Trophoblast cell (in vitro differentiated cells and primary cell): ENCODE measurements at regions not wholly inside any gene's neighbourhood (a gene's known extent, or its start where the extent isn't known, plus 50 kb on each side); places are given as distances from the start of the nearest gene placed in this dataset.
"Not testable (repeated sequence)": the region's sequence is repeated elsewhere in the genome, so short reads cannot be mapped to it uniquely, and the experiment has no call there.

Experiments used
- DNase-seq, 2 donors: peaks; one replicate each; pipeline ENCODE4 v3.0.0-alpha.2; 2016
- H2AFZ ChIP-seq: 2 replicates; pipeline ENCODE4 v1.6.1; 2013; ENCODE audit warnings: low read length, moderate library complexity, mild to moderate bottlenecking; ENCODE audit not compliant: insufficient read depth, poor library complexity
- H2AK5ac ChIP-seq: 2 replicates; pipeline ENCODE4 v1.6.1; 2013; ENCODE audit warnings: mild to moderate bottlenecking, low read length
- H2BK120ac ChIP-seq: 2 replicates; pipeline ENCODE4 v1.6.1; 2013; ENCODE audit warnings: low read length, mild to moderate bottlenecking, moderate library complexity; ENCODE audit not compliant: insufficient read depth, poor library complexity
- H2BK12ac ChIP-seq: 2 replicates; pipeline ENCODE4 v1.6.1; 2013; ENCODE audit warnings: mild to moderate bottlenecking, low read length, moderate library complexity
- H2BK5ac ChIP-seq: 2 replicates; pipeline ENCODE4 v1.6.1; 2013; ENCODE audit warnings: low read length, low read depth, moderate library complexity, mild to moderate bottlenecking; ENCODE audit not compliant: poor library complexity
- H3K14ac ChIP-seq: 2 replicates; pipeline ENCODE4 v1.6.1; 2013; ENCODE audit warnings: mild to moderate bottlenecking, low read length
- H3K18ac ChIP-seq: 2 replicates; pipeline ENCODE4 v1.6.1; 2013; ENCODE audit warnings: mild to moderate bottlenecking, low read length
- H3K23ac ChIP-seq: 2 replicates; pipeline ENCODE4 v1.6.1; 2013; ENCODE audit warnings: low read length
- H3K27ac ChIP-seq: 2 replicates; pipeline ENCODE4 v1.5.1; 2013; ENCODE audit warnings: low read depth, mild to moderate bottlenecking, inconsistent platforms, low read length, moderate library complexity
- H3K27me3 ChIP-seq: 2 replicates; pipeline ENCODE4 v1.6.1; 2013; ENCODE audit warnings: inconsistent platforms, mild to moderate bottlenecking, low read length, moderate library complexity; ENCODE audit not compliant: insufficient read depth
- H3K36me3 ChIP-seq, 2 experiments: 1 replicate in 1 of 2; 2 replicates in 1 of 2; pipeline ENCODE4 v1.6.1; 2013; ENCODE audit warnings: low read length in 2 of 2, mild to moderate bottlenecking in 2 of 2, moderate library complexity in 1 of 2; ENCODE audit not compliant: insufficient read depth in 2 of 2, control insufficient read depth in 1 of 2
- H3K4ac ChIP-seq: 2 replicates; pipeline ENCODE4 v1.6.1; 2013; ENCODE audit warnings: low read depth, mild to moderate bottlenecking, low read length, moderate library complexity
- H3K4me1 ChIP-seq, 2 experiments: 1 replicate in 1 of 2; 2 replicates in 1 of 2; pipeline ENCODE4 v1.6.1; 2013; ENCODE audit warnings: low read length in 2 of 2, mild to moderate bottlenecking in 2 of 2, moderate library complexity in 1 of 2; ENCODE audit not compliant: insufficient read depth in 2 of 2, control insufficient read depth in 1 of 2
- H3K4me2 ChIP-seq: 2 replicates; pipeline ENCODE4 v1.6.1; 2013; ENCODE audit warnings: inconsistent platforms, mild to moderate bottlenecking, low read length, moderate library complexity
- H3K4me3 ChIP-seq: 2 replicates; pipeline ENCODE4 v1.5.1; 2013; ENCODE audit warnings: mild to moderate bottlenecking, low read depth, low read length, inconsistent platforms
- H3K79me1 ChIP-seq: one replicate; pipeline ENCODE4 v1.6.1; 2013; ENCODE audit warnings: low read length
- H3K79me2 ChIP-seq: 2 replicates; pipeline ENCODE4 v1.6.1; 2013; ENCODE audit warnings: low read length, mild to moderate bottlenecking; ENCODE audit not compliant: control insufficient read depth, insufficient read depth, poor library complexity
- H3K9ac ChIP-seq: 2 replicates; pipeline ENCODE4 v1.6.1; 2013; ENCODE audit warnings: mild to moderate bottlenecking, low read length
- H3K9me3 ChIP-seq: 2 replicates; pipeline ENCODE4 v1.6.1; 2013; ENCODE audit warnings: low read depth, mild to moderate bottlenecking, control low read depth, inconsistent platforms, low read length; ENCODE audit not compliant: insufficient read depth
- H4K12ac ChIP-seq: 2 replicates; pipeline ENCODE4 v1.6.1; 2013; ENCODE audit warnings: low read depth, mild to moderate bottlenecking, low read length, moderate library complexity
- H4K8ac ChIP-seq: 2 replicates; pipeline ENCODE4 v1.6.1; 2013; ENCODE audit warnings: low read depth, mild to moderate bottlenecking, low read length, moderate library complexity
- H4K91ac ChIP-seq: one replicate; pipeline ENCODE4 v1.6.1; 2013; ENCODE audit warnings: low read depth, mild to moderate bottlenecking, low read length, moderate library complexity
- WGBS: extraction: QIAGEN DNeasy Blood & Tissue Kit; methylation state at CpG from one replicate; pipeline ENCODE4 v1.1.7; 2013; ENCODE audit warnings: missing lambda C conversion rate; ENCODE audit not compliant: insufficient read length, insufficient coverage; ENCODE audit errors: extremely low coverage; 5-methylcytosine and 5-hydroxymethylcytosine counted together

DNA sequence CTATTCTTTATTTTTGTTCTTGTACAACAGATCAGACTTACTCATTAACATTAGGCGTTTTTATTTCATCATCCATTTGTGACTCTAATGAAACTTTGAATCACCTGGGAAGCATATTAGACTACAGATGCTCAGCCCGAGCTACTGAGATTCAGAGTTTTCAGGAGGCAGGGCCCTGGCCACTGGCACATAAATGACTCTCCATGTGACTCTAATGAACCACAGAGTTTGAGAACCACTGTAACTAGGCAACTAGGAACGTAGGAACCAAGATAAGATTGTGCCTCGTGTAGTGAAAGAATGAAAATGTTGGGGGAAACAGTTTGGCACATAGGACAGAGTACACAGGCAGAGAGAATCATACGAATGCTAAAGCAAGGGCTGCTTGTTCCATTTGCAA is 405.9 kb upstream of the BTBD3 start:
- Histone ChIP-seq H3K4ac (no peak overlapping the region), H3K9ac (no peak overlapping the region), H3K14ac (no peak overlapping the region), H3K4me3 (no peak overlapping the region), H3K27ac (no peak overlapping the region), H3K4me2 (no peak overlapping the region), H3K9me3 (no peaks in the 10 kb centered on the region), H4K8ac (no peak overlapping the region), H4K12ac (no peak overlapping the region), H2BK5ac (no peak overlapping the region), H3K36me3 (no peaks in the 10 kb centered on the region), H3K79me2 (no peaks in the 10 kb centered on the region), H3K79me1 (no peaks in the 10 kb centered on the region), H2AFZ (no peak overlapping the region), H4K91ac (no peak overlapping the region), H2BK12ac (no peak overlapping the region), H3K4me1 (no peaks in the 10 kb centered on the region), H3K18ac (no peak overlapping the region), H2AK5ac (no peak overlapping the region), H2BK120ac (no peak overlapping the region), H3K23ac (no peak overlapping the region), H3K27me3 (no peaks in the 10 kb centered on the region)
- no CpG with 5 or more reads among the region's 5 CpGs for WGBS
- DNase-seq = no peak

DNA sequence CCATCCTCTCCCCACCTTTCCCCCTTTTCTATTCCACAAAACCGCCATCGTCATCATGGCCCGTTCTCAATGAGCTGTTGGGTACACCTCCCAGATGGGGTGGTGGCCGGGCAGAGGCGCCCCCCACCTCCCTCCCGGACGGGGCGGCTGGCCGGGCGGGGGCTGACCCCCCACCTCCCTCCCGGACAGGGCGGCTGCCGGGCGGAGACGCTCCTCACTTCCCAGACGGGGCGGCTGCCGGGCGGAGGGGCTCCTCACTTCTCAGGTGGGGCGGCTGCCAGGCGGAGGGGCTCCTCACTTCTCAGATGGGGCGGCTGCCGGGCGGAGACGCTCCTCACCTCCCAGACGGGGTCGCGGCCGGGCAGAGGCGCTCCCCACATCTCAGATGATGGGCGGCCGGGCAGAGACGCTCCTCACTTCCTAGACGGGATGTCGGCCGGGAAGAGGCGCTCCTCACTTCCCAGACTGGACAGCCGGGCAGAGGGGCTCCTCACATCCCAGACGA is 404.4 kb upstream of the BTBD3 start:
- H3K9ac ChIP-seq = not testable (repeated sequence)

DNA sequence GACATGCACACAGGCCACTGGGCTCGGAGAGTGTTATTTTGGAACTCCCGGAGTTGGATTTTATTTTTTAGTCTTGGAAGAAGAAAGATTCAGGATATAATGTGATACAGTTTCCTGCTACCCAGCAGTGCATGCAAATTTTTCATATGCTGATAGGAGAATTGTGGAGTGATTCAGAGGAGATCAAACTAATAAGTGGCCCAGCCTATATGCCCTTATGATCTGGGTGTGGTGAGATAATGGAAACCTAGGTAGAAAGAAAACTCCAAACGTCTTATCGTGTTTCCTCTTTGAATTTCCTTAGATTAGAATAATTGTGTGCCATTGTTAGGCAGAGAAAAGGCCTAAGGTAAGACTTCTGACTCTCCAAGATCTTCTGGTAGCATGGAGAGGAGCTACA is 401.2 kb upstream of the BTBD3 start:
- DNase-seq = no peak

More for the DNA sequence above, 404.4 kb upstream of the BTBD3 start:
- H2BK12ac ChIP-seq, H3K4me3 ChIP-seq, H2AFZ ChIP-seq, H2AK5ac ChIP-seq, H3K79me1 ChIP-seq, H3K79me2 ChIP-seq, H3K18ac ChIP-seq, DNase-seq, H3K4ac ChIP-seq, H2BK5ac ChIP-seq, H2BK120ac ChIP-seq, H3K27me3 ChIP-seq, H3K4me1 ChIP-seq, H3K4me2 ChIP-seq, H4K91ac ChIP-seq, H4K12ac ChIP-seq, H3K36me3 ChIP-seq, H4K8ac ChIP-seq, H3K14ac ChIP-seq, H3K27ac ChIP-seq, H3K9me3 ChIP-seq, H3K23ac ChIP-seq: not testable (repeated sequence)
- WGBS = no CpG with 5 or more reads among the region's 39 CpGs

DNA sequence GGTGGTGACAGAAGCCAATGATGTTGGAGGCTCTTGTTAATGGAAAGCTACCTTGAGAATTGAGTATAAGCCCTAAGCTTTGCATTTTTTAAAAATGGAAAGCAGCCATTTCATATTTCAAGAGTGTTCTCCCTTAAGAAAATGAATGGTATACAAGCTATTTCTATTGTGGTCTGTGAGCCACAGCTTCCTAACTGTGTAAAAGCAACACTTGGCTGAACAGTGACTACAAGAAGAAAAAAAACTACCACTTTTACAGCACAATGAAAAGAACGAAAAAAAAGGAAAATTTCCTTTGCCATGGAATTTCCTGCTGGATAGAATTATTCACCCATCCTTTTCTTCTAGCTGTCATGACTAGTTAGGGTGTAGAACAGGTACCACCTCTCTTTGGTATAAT is 397.1 kb upstream of the BTBD3 start:
- no CpG with 5 or more reads among the region's 1 CpG for WGBS
- no peak overlapping the region for H2BK120ac ChIP-seq

More for the DNA sequence above, 401.2 kb upstream of the BTBD3 start:
- H4K12ac ChIP-seq = no peak overlapping the region
- H2BK5ac ChIP-seq = no peak overlapping the region
- H3K9ac ChIP-seq = no peak overlapping the region
- no peak overlapping the region for H3K27ac ChIP-seq
- no peaks in the 10 kb centered on the region for H3K36me3 ChIP-seq
- no peak overlapping the region for H2AK5ac ChIP-seq
- no peaks in the 10 kb centered on the region for H3K79me2 ChIP-seq
- no peaks in the 10 kb centered on the region for H3K27me3 ChIP-seq
- no peak overlapping the region for H3K4me3 ChIP-seq
- no CpG with 5 or more reads among the region's 4 CpGs for WGBS
- H3K4me1 ChIP-seq = no peaks in the 10 kb centered on the region
- H3K4me2 ChIP-seq = no peak overlapping the region
- H3K79me1 ChIP-seq = no peaks in the 10 kb centered on the region
- H2BK12ac ChIP-seq = no peak overlapping the region
- no peak overlapping the region for H4K8ac ChIP-seq
- no peak overlapping the region for H3K18ac ChIP-seq
- H3K9me3 ChIP-seq = no peaks in the 10 kb centered on the region
- no peak overlapping the region for H3K4ac ChIP-seq
- no peak overlapping the region for H2AFZ ChIP-seq
- H3K14ac ChIP-seq = no peak overlapping the region
- H4K91ac ChIP-seq = no peak overlapping the region
- no peak overlapping the region for H2BK120ac ChIP-seq
- H3K23ac ChIP-seq = no peak overlapping the region

More for the DNA sequence above, 397.1 kb upstream of the BTBD3 start:
- H2BK12ac ChIP-seq = no peak overlapping the region
- no peak overlapping the region for H4K12ac ChIP-seq
- H4K8ac ChIP-seq = no peak overlapping the region
- H3K4me1 ChIP-seq = no peaks in the 10 kb centered on the region
- H3K4ac ChIP-seq = no peak overlapping the region
- no peak overlapping the region for H2BK5ac ChIP-seq
- no peak overlapping the region for H2AK5ac ChIP-seq
- H3K36me3 ChIP-seq = no peaks in the 10 kb centered on the region
- H3K79me1 ChIP-seq = no peaks in the 10 kb centered on the region
- no peak overlapping the region for H3K23ac ChIP-seq
- H3K9ac ChIP-seq = no peak overlapping the region
- DNase-seq = no peak
- H3K4me3 ChIP-seq = no peak overlapping the region
- H3K4me2 ChIP-seq = no peak overlapping the region
- H3K79me2 ChIP-seq = no peaks in the 10 kb centered on the region
- H3K14ac ChIP-seq = no peak overlapping the region
- H2AFZ ChIP-seq = no peak overlapping the region
- no peaks in the 10 kb centered on the region for H3K27me3 ChIP-seq
- no peaks in the 10 kb centered on the region for H3K9me3 ChIP-seq
- no peak overlapping the region for H4K91ac ChIP-seq
- H3K18ac ChIP-seq = no peak overlapping the region
- H3K27ac ChIP-seq = no peak overlapping the region
